ENCODE measurements at regions not wholly inside any gene's neighbourhood (a gene's known extent, or its start where the extent isn't known, plus 50 kb on each side); places are given as distances from the start of the nearest gene placed in this dataset.
"Not testable (repeated sequence)": the region's sequence is repeated elsewhere in the genome, so short reads cannot be mapped to it uniquely, and the experiment has no call there.

DNA sequence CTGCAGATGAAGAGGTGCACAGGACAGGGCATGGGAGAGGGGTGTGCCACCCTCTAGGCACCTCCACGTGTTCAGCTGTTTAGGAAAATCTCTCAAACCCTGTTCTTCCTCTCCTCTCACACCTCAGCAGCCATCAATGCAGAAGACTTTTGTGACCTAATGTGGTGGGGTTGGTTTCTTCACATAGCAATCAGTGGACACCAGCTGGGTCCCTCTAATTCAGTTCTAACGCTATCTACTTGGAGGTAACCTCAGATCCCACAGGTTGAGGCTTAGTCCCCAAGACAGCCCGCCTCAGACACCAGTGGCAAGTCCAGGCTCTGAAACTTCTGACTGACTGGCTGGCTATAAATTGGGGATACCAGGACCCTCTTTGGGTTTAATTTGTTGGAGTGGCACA lies 69.9 kb upstream of the ANKRD10 start:
- H3K27ac ChIP-seq = no peak overlapping the region
- TF ChIP-seq, protein P1, sequence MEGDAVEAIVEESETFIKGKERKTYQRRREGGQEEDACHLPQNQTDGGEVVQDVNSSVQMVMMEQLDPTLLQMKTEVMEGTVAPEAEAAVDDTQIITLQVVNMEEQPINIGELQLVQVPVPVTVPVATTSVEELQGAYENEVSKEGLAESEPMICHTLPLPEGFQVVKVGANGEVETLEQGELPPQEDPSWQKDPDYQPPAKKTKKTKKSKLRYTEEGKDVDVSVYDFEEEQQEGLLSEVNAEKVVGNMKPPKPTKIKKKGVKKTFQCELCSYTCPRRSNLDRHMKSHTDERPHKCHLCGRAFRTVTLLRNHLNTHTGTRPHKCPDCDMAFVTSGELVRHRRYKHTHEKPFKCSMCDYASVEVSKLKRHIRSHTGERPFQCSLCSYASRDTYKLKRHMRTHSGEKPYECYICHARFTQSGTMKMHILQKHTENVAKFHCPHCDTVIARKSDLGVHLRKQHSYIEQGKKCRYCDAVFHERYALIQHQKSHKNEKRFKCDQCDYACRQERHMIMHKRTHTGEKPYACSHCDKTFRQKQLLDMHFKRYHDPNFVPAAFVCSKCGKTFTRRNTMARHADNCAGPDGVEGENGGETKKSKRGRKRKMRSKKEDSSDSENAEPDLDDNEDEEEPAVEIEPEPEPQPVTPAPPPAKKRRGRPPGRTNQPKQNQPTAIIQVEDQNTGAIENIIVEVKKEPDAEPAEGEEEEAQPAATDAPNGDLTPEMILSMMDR (conservative IDR thresholded peaks at IDR 0.05) = no peak
- no peak for TF ChIP-seq ZFX (IDR thresholded peaks at IDR 0.05)

GRCh38 chr13:110984381-110984780 lies 69.5 kb upstream of the ANKRD10 start:
- TF ChIP-seq, protein P1 (conservative IDR thresholded peaks at IDR 0.05) = no peak
- TF ChIP-seq ZFX (IDR thresholded peaks at IDR 0.05) = no peak
- H3K27ac ChIP-seq = no peak overlapping the region

DNA sequence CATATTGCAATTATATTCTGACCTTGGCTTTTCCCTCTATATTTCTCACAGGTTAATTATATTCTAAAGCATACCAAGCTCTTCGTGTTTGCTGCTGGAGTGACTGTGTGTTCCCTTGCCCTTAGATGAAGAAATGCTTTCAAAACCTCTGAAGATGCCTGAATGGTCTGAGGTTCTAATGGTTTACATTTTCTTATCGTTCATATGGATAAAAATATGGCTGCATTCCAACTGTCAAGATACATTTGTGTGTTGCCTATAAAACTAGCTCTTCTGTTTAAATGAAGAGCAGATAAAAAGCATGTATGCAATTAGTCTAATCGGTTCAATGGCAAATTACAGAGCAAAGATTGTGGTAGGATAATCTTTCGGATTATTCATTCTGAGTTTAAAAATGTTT lies 68.4 kb upstream of the ANKRD10 start:
- TF ChIP-seq, protein P1 (conservative IDR thresholded peaks at IDR 0.05) = no peak
- no peak for TF ChIP-seq ZFX (IDR thresholded peaks at IDR 0.05)
- no peak overlapping the region for H3K27ac ChIP-seq

DNA sequence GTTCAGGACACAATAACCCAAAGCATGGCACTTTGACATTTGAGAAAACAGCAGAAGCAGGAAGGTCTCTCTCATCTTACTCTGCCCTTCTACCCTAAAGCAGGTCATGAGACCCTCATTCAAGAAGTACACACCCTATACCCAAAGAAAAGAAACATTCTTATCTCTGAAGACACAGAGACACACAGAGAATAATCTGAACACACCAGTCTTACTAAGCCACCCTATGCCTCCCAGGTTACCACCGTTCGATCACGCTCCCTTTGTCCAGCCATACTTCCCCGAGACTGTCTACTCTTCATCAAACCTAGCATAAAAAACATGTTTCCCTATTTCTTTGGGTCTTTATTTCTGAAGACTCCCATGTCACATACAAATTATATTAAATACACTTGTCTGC lies 66.5 kb upstream of the ANKRD10 start:
- TF ChIP-seq, protein P1 (conservative IDR thresholded peaks at IDR 0.05) = no peak
- no peak for TF ChIP-seq ZFX (IDR thresholded peaks at IDR 0.05)
- no peak overlapping the region for H3K27ac ChIP-seq

GRCh38 chr13:110980921-110981320 lies 66.1 kb upstream of the ANKRD10 start:
- TF ChIP-seq, protein P1 (conservative IDR thresholded peaks at IDR 0.05) = no peak
- no peak for TF ChIP-seq ZFX (IDR thresholded peaks at IDR 0.05)
- H3K27ac ChIP-seq = no peak overlapping the region

DNA sequence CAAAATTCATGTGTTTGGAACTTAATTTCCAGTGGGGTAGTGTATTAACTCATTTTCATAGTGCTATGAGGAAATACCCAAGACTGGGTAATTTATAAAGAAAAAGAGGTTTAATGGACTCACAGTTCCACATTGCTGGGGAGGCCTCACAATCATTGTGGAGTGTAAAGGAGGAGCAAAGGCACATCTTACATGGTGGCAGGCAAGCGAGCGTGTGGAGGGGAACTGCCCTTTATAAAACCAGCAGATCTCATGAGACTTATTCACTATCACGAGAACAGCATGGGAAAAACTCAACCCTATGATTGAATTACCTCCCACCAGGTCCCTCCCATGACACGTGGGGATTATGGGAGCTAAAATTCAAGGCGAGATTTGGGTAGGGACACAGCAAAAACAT lies 64.3 kb upstream of the ANKRD10 start:
- not testable (repeated sequence) for H3K27ac ChIP-seq

GRCh38 chr13:110978390-110978789 lies 63.5 kb upstream of the ANKRD10 start:
- TF ChIP-seq, protein P1 (conservative IDR thresholded peaks at IDR 0.05) = no peak
- no peak for TF ChIP-seq ZFX (IDR thresholded peaks at IDR 0.05)

DNA sequence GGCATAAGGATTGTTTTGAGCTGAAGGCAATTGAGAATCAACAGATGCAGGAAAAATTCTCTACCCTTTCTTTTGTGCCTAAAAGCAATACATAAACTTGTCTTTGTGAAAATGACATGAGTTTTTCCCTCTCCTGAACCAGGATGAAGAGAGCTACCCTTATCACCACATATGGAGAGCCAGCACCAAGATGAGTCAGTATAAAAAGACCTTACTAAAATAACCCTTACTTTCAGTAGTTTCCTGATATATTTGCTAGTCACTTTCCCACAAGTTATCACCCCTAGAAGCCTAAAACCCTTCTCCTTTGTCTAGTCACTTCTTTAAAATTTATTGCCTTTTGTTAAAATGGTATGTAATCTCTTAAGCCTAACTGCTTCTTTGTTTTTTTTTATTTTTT lies 61.9 kb upstream of the ANKRD10 start:
- TF ChIP-seq, protein P1 (conservative IDR thresholded peaks at IDR 0.05) = no peak
- TF ChIP-seq ZFX (IDR thresholded peaks at IDR 0.05) = no peak
- H3K27ac ChIP-seq = no peak overlapping the region

More at GRCh38 chr13:110978390-110978789, 63.5 kb upstream of the ANKRD10 start:
- H3K27ac ChIP-seq = no peak overlapping the region

All from C4-2B (cell line).